ENCODE measurements at regions not wholly inside any gene's neighbourhood (a gene's known extent, or its start where the extent isn't known, plus 50 kb on each side); places are given as distances from the start of the nearest gene placed in this dataset.
A peak's percentile ranks its signal among the peaks of the same experiment; 100 is the strongest.

DNA sequence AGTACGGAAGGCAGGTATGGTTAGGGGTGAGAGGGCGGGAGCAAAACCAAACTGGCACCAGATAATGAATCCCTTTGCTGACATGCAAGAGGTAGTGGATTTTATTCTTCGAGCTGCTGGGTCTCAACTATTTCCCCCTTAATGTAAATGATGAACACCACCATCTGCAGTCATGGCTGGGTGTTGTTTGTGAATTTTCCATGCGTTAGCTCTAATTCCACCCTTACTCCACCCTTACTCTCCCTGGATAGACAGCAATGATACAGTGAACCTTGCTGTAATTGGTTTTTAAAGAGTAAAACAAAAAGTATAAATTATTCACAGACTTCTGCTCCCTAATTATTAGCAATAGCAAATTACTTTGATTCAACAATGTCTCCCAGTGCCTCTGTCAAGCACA lies 74.5 kb upstream of the PDE1C start:
- TF ChIP-seq, protein P1, sequence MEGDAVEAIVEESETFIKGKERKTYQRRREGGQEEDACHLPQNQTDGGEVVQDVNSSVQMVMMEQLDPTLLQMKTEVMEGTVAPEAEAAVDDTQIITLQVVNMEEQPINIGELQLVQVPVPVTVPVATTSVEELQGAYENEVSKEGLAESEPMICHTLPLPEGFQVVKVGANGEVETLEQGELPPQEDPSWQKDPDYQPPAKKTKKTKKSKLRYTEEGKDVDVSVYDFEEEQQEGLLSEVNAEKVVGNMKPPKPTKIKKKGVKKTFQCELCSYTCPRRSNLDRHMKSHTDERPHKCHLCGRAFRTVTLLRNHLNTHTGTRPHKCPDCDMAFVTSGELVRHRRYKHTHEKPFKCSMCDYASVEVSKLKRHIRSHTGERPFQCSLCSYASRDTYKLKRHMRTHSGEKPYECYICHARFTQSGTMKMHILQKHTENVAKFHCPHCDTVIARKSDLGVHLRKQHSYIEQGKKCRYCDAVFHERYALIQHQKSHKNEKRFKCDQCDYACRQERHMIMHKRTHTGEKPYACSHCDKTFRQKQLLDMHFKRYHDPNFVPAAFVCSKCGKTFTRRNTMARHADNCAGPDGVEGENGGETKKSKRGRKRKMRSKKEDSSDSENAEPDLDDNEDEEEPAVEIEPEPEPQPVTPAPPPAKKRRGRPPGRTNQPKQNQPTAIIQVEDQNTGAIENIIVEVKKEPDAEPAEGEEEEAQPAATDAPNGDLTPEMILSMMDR (conservative IDR thresholded peaks at IDR 0.05; ENCODE audit: low read depth, low read length), result no peak
- H3K4me3 ChIP-seq (ENCODE audit: low read length), result no peak overlapping the region
- no peak for DNase-seq (ENCODE audit: low read depth)

DNA sequence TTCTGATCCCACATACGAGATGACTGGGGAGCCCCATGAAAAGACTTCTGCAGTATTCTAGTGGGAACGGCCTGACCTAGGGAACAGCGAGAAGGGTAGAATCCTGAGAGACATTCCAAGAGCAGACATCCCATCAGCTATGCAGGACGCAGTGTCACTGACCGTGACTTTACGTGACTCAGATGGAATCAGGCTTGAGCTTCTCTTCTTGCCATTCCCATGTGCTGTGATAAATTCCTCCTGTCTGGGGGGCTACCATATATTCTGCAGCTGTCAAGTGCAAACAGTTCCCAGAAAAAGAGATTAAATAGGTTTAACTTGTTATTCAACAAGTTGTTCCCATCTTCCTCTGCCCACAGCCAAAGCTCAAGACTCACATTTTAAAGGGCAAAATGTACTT lies 73.1 kb upstream of the PDE1C start:
- DNase-seq (ENCODE audit: low read depth), result no peak
- TF ChIP-seq, protein P1 (conservative IDR thresholded peaks at IDR 0.05; ENCODE audit: low read depth, low read length), result no peak
- H3K4me3 ChIP-seq (ENCODE audit: low read length), result no peak overlapping the region

GRCh38 chr7:32142649-32143048 lies 72.4 kb upstream of the PDE1C start:
- TF ChIP-seq, protein P1 (conservative IDR thresholded peaks at IDR 0.05; ENCODE audit: low read depth, low read length), result no peak
- DNase-seq (ENCODE audit: low read depth), result no peak
- H3K4me3 ChIP-seq (ENCODE audit: low read length), result no peak overlapping the region

GRCh38 chr7:32140210-32140939 lies 70.2 kb upstream of the PDE1C start:
- no peak overlapping the region for H3K4me3 ChIP-seq (ENCODE audit: low read length)
- no peak for DNase-seq (ENCODE audit: low read depth)
- TF ChIP-seq, protein P1 (conservative IDR thresholded peaks at IDR 0.05; ENCODE audit: low read depth, low read length), result peak; percentile 27

DNA sequence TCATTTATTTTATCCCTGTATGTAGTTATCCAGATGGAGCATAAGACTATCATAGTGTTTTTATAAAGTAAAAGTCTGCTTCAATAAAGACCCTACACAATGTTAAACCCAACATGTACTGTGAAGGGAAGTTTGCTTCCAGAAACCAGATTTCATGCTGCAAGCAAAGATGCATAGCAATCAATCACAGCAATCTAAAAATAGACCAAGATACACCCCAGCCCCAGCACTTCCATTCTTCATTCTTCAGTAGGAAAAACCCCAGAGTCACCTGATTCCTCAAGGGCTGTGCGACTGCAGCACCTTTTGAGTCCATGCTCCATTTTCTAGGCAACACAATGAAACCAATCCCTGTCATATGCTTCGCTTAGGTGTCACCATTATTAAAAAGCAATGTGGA lies 66.9 kb upstream of the PDE1C start:
- TF ChIP-seq, protein P1 (conservative IDR thresholded peaks at IDR 0.05; ENCODE audit: low read depth, low read length), result no peak
- no peak overlapping the region for H3K4me3 ChIP-seq (ENCODE audit: low read length)
- DNase-seq (ENCODE audit: low read depth), result no peak

DNA sequence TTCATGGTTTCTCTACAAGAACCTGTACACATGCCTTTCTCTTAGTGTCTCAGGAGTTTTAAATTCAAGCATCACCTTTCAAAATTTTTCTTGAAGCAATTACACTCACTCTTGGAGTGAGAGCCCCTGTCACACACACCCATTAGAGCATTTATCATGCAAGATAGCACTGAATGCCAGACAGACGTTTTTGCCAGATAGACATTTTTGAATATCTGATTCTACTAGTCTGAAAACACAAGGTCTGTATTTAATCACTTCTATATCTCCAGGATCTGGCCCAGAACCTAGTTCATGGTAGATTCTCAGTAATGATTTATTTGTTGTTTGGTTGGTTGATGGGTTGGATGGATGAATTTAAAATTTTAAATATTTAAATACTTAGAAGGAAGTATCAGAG lies 60.9 kb upstream of the PDE1C start:
- no peak for DNase-seq (ENCODE audit: low read depth)

GRCh38 chr7:32126843-32127242 lies 56.6 kb upstream of the PDE1C start:
- TF ChIP-seq, protein P1 (conservative IDR thresholded peaks at IDR 0.05; ENCODE audit: low read depth, low read length), result no peak
- no peak overlapping the region for H3K4me3 ChIP-seq (ENCODE audit: low read length)

More for the DNA sequence above, 60.9 kb upstream of the PDE1C start:
- TF ChIP-seq, protein P1 (conservative IDR thresholded peaks at IDR 0.05; ENCODE audit: low read depth, low read length), result no peak
- H3K4me3 ChIP-seq (ENCODE audit: low read length), result no peak overlapping the region

More at GRCh38 chr7:32126843-32127242, 56.6 kb upstream of the PDE1C start:
- no peak for DNase-seq (ENCODE audit: low read depth)

Measured in retinal pigment epithelial cell (primary cell).